SK-N-SH treated with all-trans-retinoic acid at 6 μM for 48 hours (cell line): ENCODE measurements at regions not wholly inside any gene's neighbourhood (a gene's known extent, or its start where the extent isn't known, plus 50 kb on each side); places are given as distances from the start of the nearest gene placed in this dataset.

Experiments used
- ARNTL ChIP-seq: fragments of 450-650 bp; formaldehyde crosslinking; IDR thresholded peaks from 2 replicates; pipeline ENCODE4 v1.5.0; 2020; ENCODE audit warnings: low read depth, mild to moderate bottlenecking, moderate library complexity, borderline replicate concordance
- RARB ChIP-seq: fragments of 250-450 bp; sonication (Bioruptor Pico); IDR thresholded peaks from 2 replicates; pipeline ENCODE4 v1.8.0; 2021; ENCODE audit warnings: mild to moderate bottlenecking, moderate library complexity
- TOX ChIP-seq: fragments of 250-450 bp; sonication (Bioruptor Pico); IDR thresholded peaks from 2 replicates; pipeline ENCODE4 v1.8.0; 2021; ENCODE audit warnings: mild to moderate bottlenecking, moderate library complexity, borderline replicate concordance
- ZNF565 ChIP-seq: fragments of 450-650 bp; formaldehyde crosslinking; conservative IDR thresholded peaks from 2 replicates; pipeline ENCODE4 v1.5.0; 2020; ENCODE audit warnings: low read depth, mild to moderate bottlenecking, moderate library complexity
- ZNF8 ChIP-seq: fragments of 450-650 bp; formaldehyde crosslinking; IDR thresholded peaks from 2 replicates; pipeline ENCODE4 v1.5.0; 2020; ENCODE audit warnings: mild to moderate bottlenecking, moderate library complexity

DNA sequence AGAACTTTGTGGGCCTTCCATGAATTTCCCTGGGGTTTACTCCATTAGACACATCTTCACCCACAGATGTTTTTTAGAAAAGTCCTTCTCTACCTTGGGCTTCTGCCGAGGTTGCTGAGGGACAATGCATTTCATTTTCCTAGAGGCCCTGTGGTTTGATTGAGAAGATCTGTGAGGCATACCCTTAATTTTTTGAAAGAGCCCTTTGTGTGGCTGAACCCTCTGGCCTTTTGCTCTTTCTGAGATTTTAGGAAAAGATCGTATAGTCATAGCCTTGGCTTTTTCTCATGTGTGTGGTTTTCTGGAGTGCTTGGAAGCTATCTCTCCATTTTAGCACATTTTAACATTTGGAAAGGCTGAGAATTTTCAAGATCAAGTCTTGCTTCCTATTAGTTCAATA, 119.8 kb upstream of the LYZL1 start:
- TF ChIP-seq TOX (CRISPR knock-in tag) (no peak), ARNTL (CRISPR knock-in tag) (no peak), RARB (no peak), ZNF8 (CRISPR knock-in tag) (no peak), ZNF565 (CRISPR knock-in tag) (no peak)
